Mesothelial cell of epicardium (in vitro differentiated cells): ENCODE measurements at regions not wholly inside any gene's neighbourhood (a gene's known extent, or its start where the extent isn't known, plus 50 kb on each side); places are given as distances from the start of the nearest gene placed in this dataset.

Experiments used
- DNase-seq, 2 experiments: peaks; one replicate each; pipeline ENCODE4 v3.0.0; 2021; ENCODE audit warnings: low spot score in 2 of 2; ENCODE audit not compliant: unreplicated experiment in 2 of 2
- H3K27ac Mint-ChIP-seq: 2 replicates; pipeline ENCODE4 v1.8.0; 2021; ENCODE audit warnings: mixed read lengths
- H3K27me3 Mint-ChIP-seq: 2 replicates; pipeline ENCODE4 v1.8.0; 2021; ENCODE audit warnings: low read depth, mixed read lengths
- H3K36me3 Mint-ChIP-seq: 2 replicates; pipeline ENCODE4 v1.8.0; 2021; ENCODE audit warnings: mixed read lengths
- H3K4me1 Mint-ChIP-seq: 2 replicates; pipeline ENCODE4 v1.8.0; 2021; ENCODE audit warnings: mixed read lengths
- H3K4me3 Mint-ChIP-seq: 2 replicates; pipeline ENCODE4 v1.8.0; 2021; ENCODE audit warnings: mild to moderate bottlenecking, moderate library complexity, mixed read lengths
- H3K9me3 Mint-ChIP-seq: 2 replicates; pipeline ENCODE4 v1.8.0; 2021; ENCODE audit warnings: mixed read lengths
- CTCF ChIP-seq: fragments of 200-600 bp; sonication (generic); IDR thresholded peaks from one replicate; pipeline ENCODE4 v1.5.0; 2021; ENCODE audit warnings: antibody characterized with exemption; ENCODE audit not compliant: unreplicated experiment

- Mint-ChIP-seq H3K4me1 (peaks cover 2% of the 10 kb centered on the region), H3K4me3 (no peak overlapping the region), H3K27ac (no peak overlapping the region), H3K9me3 (no peaks in the 10 kb centered on the region), H3K27me3 (peaks cover 2% of the 10 kb centered on the region), H3K36me3 (no peaks in the 10 kb centered on the region)
- no peak for TF ChIP-seq CTCF
- DNase-seq = no peak
Observed at GRCh38 chr3:194962056-194962455, 276.4 kb downstream of the FAM43A start.

GRCh38 chr3:194964809-194965208 lies 279.1 kb downstream of the FAM43A start:
- H3K36me3 Mint-ChIP-seq = no peaks in the 10 kb centered on the region
- H3K27ac Mint-ChIP-seq = no peak overlapping the region
- H3K4me1 Mint-ChIP-seq = peaks cover 4% of the 10 kb centered on the region
- no peaks in the 10 kb centered on the region for H3K9me3 Mint-ChIP-seq
- no peak for TF ChIP-seq CTCF
- peak in 1 of 2 experiments; percentile 24 for DNase-seq
- H3K27me3 Mint-ChIP-seq = peaks cover 5% of the 10 kb centered on the region
- no peak overlapping the region for H3K4me3 Mint-ChIP-seq

- Mint-ChIP-seq H3K36me3 (no peaks in the 10 kb centered on the region), H3K27me3 (peaks cover 5% of the 10 kb centered on the region), H3K9me3 (peaks cover 8% of the 10 kb centered on the region), H3K4me1 (peaks cover 4% of the 10 kb centered on the region), H3K27ac (no peak overlapping the region), H3K4me3 (no peak overlapping the region)
- DNase-seq = no peak
- TF ChIP-seq CTCF = no peak
Observed at GRCh38 chr3:194967151-194968117, 281.8 kb downstream of the FAM43A start.

GRCh38 chr3:194970066-194970465 lies 284.4 kb downstream of the FAM43A start:
- H3K9me3 Mint-ChIP-seq = peaks cover 8% of the 10 kb centered on the region
- TF ChIP-seq CTCF = no peak
- no peaks in the 10 kb centered on the region for H3K36me3 Mint-ChIP-seq
- peaks cover 4% of the 10 kb centered on the region for H3K4me1 Mint-ChIP-seq
- H3K27me3 Mint-ChIP-seq = peaks cover 5% of the 10 kb centered on the region
- DNase-seq = no peak
- no peak overlapping the region for H3K27ac Mint-ChIP-seq
- no peak overlapping the region for H3K4me3 Mint-ChIP-seq

- no peak for DNase-seq
- peaks cover 5% of the 10 kb centered on the region for H3K27me3 Mint-ChIP-seq
- H3K36me3 Mint-ChIP-seq = no peaks in the 10 kb centered on the region
- peaks cover 8% of the 10 kb centered on the region for H3K9me3 Mint-ChIP-seq
- TF ChIP-seq CTCF = no peak
- H3K27ac Mint-ChIP-seq = no peak overlapping the region
- H3K4me1 Mint-ChIP-seq = peaks cover 4% of the 10 kb centered on the region
- no peak overlapping the region for H3K4me3 Mint-ChIP-seq
Observed at GRCh38 chr3:194971009-194971408, 285.3 kb downstream of the FAM43A start.
